ENCODE measurements at regions not wholly inside any gene's neighbourhood (a gene's known extent, or its start where the extent isn't known, plus 50 kb on each side); places are given as distances from the start of the nearest gene placed in this dataset.

DNA sequence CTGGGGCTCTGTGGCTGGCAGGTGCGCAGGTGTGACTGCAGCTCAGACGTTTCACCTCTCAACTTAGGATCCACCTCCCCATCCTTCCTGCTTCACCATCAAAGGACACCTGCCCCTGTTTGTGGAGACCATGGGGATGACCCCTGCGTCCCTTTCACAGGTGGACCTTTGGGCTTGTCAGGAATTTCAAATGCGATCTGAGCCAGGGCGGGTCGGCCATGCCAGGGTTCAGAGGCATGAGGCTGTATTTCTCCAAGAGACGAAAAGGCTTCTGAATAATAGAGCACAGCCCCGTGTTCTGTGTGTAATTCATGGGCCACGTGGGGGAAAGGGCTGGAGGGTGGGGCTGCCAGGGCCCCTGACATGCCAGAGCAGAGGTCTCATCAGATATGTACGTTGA lies 668.0 kb downstream of the BRD1 start:
- CTCF ChIA-PET (ENCODE audit: low intra/inter-chr PET ratio, low total read pairs): no interaction called here
- DNase-seq (ENCODE audit: low spot score): no peak
- in situ Hi-C loops (cut with HindIII; ENCODE audit: extremely low pct_ligation_motif_present, low pct_unique_long_range_greater_than_20kb): no loop called here
- Histone ChIP-seq H3K27me3 (ENCODE audit: control insufficient read depth in 1 of 2, insufficient read depth in 2 of 2, low read length in 2 of 2) (peaks cover 5 to 55% of the 10 kb centered on the region in 2 experiments), H3K4me1 (ENCODE audit: insufficient read depth, low read length) (no peaks in the 10 kb centered on the region), H4K20me1 (ENCODE audit: insufficient read depth, low read length) (no peaks in the 10 kb centered on the region), H3K9ac (ENCODE audit: insufficient read depth, low read depth, low read length) (no peak overlapping the region), H3K9me3 (ENCODE audit: low read length) (no peaks in the 10 kb centered on the region), H2AFZ (ENCODE audit: low read length) (no peak overlapping the region), H3K4me2 (ENCODE audit: low read depth, low read length) (no peak overlapping the region), H3K27ac (ENCODE audit: extremely low read length, insufficient read depth, low read length) (no peak overlapping the region), H3K4me3 (replicated peaks in 1 of 3; ENCODE audit: insufficient read depth in 1 of 3, low read depth in 2 of 3, low read length in 3 of 3) (no peak overlapping the region), H3K36me3 (replicated peaks in 1 of 2; ENCODE audit: control insufficient read depth in 1 of 2, insufficient read depth in 2 of 2, low read length in 2 of 2) (no peaks in the 10 kb centered on the region), H3K79me2 (ENCODE audit: insufficient read depth, low read length) (no peaks in the 10 kb centered on the region)
- POLR2A ChIA-PET: no interaction called here
- ATAC-seq: no peak
- BruUV-seq (replicated peaks): no TSS peak
- TF ChIP-seq SIN3A (IDR thresholded peaks at IDR 0.05; ENCODE audit: borderline replicate concordance, low read depth, low read length) (no peak), GLMP (CRISPR knock-in tag; IDR thresholded peaks at IDR 0.05; ENCODE audit: borderline replicate concordance) (no peak), ZNF598 (CRISPR knock-in tag; IDR thresholded peaks at IDR 0.05; ENCODE audit: borderline replicate concordance) (no peak), U2AF2 (IDR thresholded peaks at IDR 0.05; ENCODE audit: low read depth, low read length) (no peak), HIC2 (CRISPR knock-in tag; IDR thresholded peaks at IDR 0.05; ENCODE audit: low read depth) (no peak), TSC22D2 (CRISPR knock-in tag; IDR thresholded peaks at IDR 0.05; ENCODE audit: borderline replicate concordance) (no peak), ZNF143 (CRISPR knock-in tag; IDR thresholded peaks at IDR 0.05) (no peak), ZNF431 (CRISPR knock-in tag; IDR thresholded peaks at IDR 0.05; ENCODE audit: borderline replicate concordance, low read depth) (no peak), ZNF44 (CRISPR knock-in tag; IDR thresholded peaks at IDR 0.05) (no peak), ATF2 (CRISPR knock-in tag; IDR thresholded peaks at IDR 0.05) (no peak)
- TF ChIP-seq, protein P1, sequence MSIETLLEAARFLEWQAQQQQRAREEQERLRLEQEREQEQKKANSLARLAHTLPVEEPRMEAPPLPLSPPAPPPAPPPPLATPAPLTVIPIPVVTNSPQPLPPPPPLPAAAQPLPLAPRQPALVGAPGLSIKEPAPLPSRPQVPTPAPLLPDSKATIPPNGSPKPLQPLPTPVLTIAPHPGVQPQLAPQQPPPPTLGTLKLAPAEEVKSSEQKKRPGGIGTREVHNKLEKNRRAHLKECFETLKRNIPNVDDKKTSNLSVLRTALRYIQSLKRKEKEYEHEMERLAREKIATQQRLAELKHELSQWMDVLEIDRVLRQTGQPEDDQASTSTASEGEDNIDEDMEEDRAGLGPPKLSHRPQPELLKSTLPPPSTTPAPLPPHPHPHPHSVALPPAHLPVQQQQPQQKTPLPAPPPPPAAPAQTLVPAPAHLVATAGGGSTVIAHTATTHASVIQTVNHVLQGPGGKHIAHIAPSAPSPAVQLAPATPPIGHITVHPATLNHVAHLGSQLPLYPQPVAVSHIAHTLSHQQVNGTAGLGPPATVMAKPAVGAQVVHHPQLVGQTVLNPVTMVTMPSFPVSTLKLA (IDR thresholded peaks at IDR 0.05): no peak
- TF ChIP-seq, protein P2, sequence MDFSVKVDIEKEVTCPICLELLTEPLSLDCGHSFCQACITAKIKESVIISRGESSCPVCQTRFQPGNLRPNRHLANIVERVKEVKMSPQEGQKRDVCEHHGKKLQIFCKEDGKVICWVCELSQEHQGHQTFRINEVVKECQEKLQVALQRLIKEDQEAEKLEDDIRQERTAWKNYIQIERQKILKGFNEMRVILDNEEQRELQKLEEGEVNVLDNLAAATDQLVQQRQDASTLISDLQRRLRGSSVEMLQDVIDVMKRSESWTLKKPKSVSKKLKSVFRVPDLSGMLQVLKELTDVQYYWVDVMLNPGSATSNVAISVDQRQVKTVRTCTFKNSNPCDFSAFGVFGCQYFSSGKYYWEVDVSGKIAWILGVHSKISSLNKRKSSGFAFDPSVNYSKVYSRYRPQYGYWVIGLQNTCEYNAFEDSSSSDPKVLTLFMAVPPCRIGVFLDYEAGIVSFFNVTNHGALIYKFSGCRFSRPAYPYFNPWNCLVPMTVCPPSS (IDR thresholded peaks at IDR 0.05): no peak
- intact Hi-C loops (cut with micrococcal nuclease; ENCODE audit: unreplicated experiment): no loop called here
- FAIRE-seq: no peak
- 0% methylated on average over 7 of the region's 10 CpGs for WGBS (ENCODE audit: low lambda C conversion rate)

All from HepG2 (cell line).